ENCODE measurements at regions not wholly inside any gene's neighbourhood (a gene's known extent, or its start where the extent isn't known, plus 50 kb on each side); places are given as distances from the start of the nearest gene placed in this dataset.

GRCh38 chr16:47779201-47780016 is 318.3 kb downstream of the PHKB start (continued):
- TF ChIP-seq HINFP (tag; conservative IDR thresholded peaks at IDR 0.05; ENCODE audit: low read depth) = peak; percentile 93
- no peak for TF ChIP-seq TEAD2 (tag; IDR thresholded peaks at IDR 0.05)
- TF ChIP-seq ILF3 (IDR thresholded peaks at IDR 0.05; ENCODE audit: borderline replicate concordance) = no peak
- TF ChIP-seq ZNF140 (CRISPR knock-in tag; IDR thresholded peaks at IDR 0.05) = no peak
- TF ChIP-seq GTF2F1 (IDR thresholded peaks at IDR 0.05; ENCODE audit: low read depth, low read length) = no peak
- no peak for TF ChIP-seq TAL1 (IDR thresholded peaks at IDR 0.05)
- no peak for TF ChIP-seq ZMIZ1 (IDR thresholded peaks at IDR 0.05; ENCODE audit: low read depth in 2 of 2, low read length in 2 of 2)
- no peak for TF ChIP-seq CREB3L1 (IDR thresholded peaks at IDR 0.05; ENCODE audit: borderline replicate concordance, low read depth)
- peak; percentile 30; the same call in 1 of the 2 replicates for TF ChIP-seq FOSL1 (tag; conservative IDR thresholded peaks at IDR 0.05)
- TF ChIP-seq MED1 (CRISPR knock-in tag; IDR thresholded peaks at IDR 0.05; ENCODE audit: borderline replicate concordance) = no peak
- TF ChIP-seq IRF1 (CRISPR knock-in tag; IDR thresholded peaks at IDR 0.05; ENCODE audit: borderline replicate concordance) = no peak
- TF ChIP-seq TARDBP (IDR thresholded peaks at IDR 0.05) = no peak
- TF ChIP-seq PHF8 (IDR thresholded peaks at IDR 0.05; ENCODE audit: borderline replicate concordance, low read length) = no peak
- no peak for TF ChIP-seq ZNF217 (CRISPR knock-in tag; IDR thresholded peaks at IDR 0.05)
- no peak for TF ChIP-seq ZNF778 (CRISPR knock-in tag; IDR thresholded peaks at IDR 0.05)
- no peak for TF ChIP-seq TAF15 (IDR thresholded peaks at IDR 0.05; ENCODE audit: low read depth, low read length)
- no peak for TF ChIP-seq MCM3 (IDR thresholded peaks at IDR 0.05)
- no peak for TF ChIP-seq SMAD2 (IDR thresholded peaks at IDR 0.05; ENCODE audit: low read depth, low read length)
- TF ChIP-seq CBX5 (IDR thresholded peaks at IDR 0.05; ENCODE audit: borderline replicate concordance, low read depth) = no peak
- TF ChIP-seq NBN (IDR thresholded peaks at IDR 0.05; ENCODE audit: low read depth) = no peak
- TF ChIP-seq FOXP1 (CRISPR knock-in tag; IDR thresholded peaks at IDR 0.05) = no peak
- peak; percentile 90 for TF ChIP-seq ESRRA (IDR thresholded peaks at IDR 0.05; ENCODE audit: borderline replicate concordance, low read depth)
